Right lobe of liver (tissue), 4 donors: ENCODE measurements at regions not wholly inside any gene's neighbourhood (a gene's known extent, or its start where the extent isn't known, plus 50 kb on each side); places are given as distances from the start of the nearest gene placed in this dataset.

Experiments used
- CTCF ChIP-seq, 4 donors: fragments of 200-600 bp in 3 of 4; fragments of 450-650 bp in 1 of 4; IDR thresholded peaks; one replicate each; pipeline versions ENCODE4 v1.5.1 to v1.8.0; 2016 to 2022; ENCODE audit warnings: antibody characterized with exemption in 4 of 4, mild to moderate bottlenecking in 2 of 4
- POLR2A ChIP-seq: fragments of 450-650 bp; IDR thresholded peaks from one replicate; pipeline ENCODE4 v1.6.1; 2017; ENCODE audit warnings: antibody characterized with exemption, mild to moderate bottlenecking
- donor health status: DM: no; HTN: no; CAD: no.
- donor health status: DM: no; HTN: no; CAD: no.
- donor health status: DM: no; HTN: yes; CAD: no.

GRCh38 chr20:60787276-60787675 is 464.8 kb upstream of the CDH4 start:
- no peak for TF ChIP-seq POLR2A
- no peak for TF ChIP-seq CTCF (IDR thresholded peaks at IDR 0.05)
